HG03457 (cell line): ENCODE measurements at regions not wholly inside any gene's neighbourhood (a gene's known extent, or its start where the extent isn't known, plus 50 kb on each side); places are given as distances from the start of the nearest gene placed in this dataset.
"Not testable (repeated sequence)": the region's sequence is repeated elsewhere in the genome, so short reads cannot be mapped to it uniquely, and the experiment has no call there.

Experiments used
- ATAC-seq: cut with Tn5 transposase; IDR thresholded peaks from one replicate; pipeline ENCODE4 v1.9.1; 2021; ENCODE audit warnings: moderate number of reproducible peaks; ENCODE audit not compliant: unreplicated experiment

DNA sequence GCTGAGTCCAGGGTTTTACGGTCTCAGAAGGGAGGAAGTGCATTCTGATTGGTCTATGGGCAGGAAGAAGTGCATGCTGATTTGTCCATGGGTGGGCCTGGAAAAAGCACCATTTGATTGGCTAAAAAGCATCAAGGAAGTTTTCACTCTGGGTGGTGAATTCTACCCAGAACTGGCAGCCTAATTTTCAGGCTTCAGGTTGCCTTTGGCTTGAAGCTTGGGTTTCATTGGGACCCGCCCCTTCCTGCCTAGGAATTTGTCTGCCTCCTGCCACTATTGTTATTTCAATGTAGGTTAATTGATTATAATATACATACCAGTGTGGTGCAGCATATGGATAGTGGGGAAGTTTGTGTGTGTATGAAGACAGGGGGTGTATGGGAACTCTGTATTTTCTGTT is 1355.9 kb downstream of the SI start:
- ATAC-seq: no peak

DNA sequence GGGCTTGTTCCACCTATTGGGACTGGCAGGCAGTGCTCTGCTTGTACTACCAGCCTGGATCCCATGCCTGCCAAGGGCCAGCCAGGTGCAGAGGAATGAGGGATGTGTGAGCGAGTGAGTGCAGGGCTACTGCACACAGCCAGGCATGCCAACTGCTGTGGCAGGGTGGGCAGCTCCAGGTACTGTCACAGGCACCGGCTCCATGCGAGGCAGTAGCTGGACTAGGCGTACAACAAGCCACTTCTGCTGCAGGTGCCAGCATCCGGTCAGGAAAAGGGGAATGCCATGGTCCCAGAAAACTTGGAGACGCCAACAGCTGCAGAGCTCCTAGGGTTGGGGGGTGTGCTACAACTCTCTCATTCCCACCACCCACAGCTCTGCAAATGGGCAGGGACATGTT is 1356.7 kb downstream of the SI start:
- ATAC-seq: no peak

DNA sequence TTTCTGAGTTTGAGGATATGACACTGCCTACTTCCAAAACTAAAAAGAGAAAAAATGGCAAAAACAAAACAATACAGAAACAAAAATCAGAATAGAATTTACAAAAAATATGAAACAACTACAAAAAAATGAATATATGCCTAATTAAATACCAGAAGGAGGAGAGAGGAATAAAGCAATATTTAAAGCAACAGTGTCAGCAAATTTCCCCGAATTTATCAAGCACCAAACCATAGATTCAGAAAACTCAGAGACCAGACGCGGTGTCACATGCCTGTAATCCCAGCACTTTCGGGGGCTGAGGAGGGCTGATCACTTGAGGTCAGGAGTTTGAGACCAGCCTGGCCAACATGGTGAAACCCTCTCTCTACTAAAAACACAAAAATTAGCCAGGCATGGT is 1360.9 kb downstream of the SI start:
- ATAC-seq: no peak

DNA sequence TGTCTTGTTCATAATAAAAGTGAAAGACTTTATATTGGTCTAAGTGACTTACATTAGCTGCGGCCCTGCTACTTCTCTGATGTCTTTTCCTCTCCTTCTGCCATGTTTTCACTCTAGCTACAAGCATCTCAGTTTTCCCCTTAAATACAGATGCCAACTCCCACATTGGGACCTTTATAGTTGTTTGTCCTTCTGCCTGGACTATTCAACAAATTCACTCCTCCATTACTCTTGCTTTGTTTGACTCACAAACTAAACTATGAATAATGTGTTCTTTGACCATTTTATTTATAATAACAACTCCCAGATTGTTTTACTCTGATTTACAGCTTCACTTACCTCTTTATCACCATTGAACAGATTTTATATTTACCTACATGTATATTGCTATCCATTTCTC is 1369.9 kb downstream of the SI start:
- no peak for ATAC-seq

DNA sequence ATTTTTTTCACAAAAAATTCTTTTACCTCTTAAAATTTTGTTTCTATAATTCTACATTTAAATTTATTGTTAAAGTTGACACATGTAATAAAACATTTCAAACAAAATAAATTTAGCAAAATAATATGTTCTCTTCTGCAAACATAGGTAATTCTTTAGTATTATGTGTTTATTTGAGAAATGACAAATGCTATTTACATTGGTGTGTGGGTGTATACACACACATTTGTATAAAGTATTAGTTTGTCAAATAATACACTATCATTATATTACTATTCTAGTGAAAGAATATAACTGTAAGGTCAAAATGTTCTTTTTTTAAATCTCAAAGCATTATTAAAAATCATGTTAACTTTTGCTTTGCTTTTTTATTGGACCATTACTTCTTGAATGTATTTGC is 1370.6 kb downstream of the SI start:
- ATAC-seq: no peak

DNA sequence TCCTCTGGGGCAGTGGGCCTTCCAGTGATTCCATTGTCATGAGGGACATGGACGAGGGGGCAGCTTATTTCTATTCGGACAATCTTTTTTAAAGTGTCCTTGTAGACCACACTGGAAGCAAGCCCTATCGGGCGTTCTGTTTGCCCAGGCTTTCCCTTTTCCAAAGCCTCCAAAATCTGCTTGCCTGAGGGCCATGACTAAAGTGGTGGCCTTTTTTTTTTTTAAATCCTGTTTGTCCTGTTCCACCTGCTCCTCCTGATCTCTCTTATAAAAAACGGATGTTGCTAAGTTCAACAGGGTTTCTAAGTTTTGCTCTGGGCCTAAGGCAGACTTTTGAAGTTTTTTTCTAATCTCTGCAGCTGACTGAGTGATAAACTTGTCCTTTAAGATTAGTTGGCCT is 1380.1 kb downstream of the SI start:
- ATAC-seq: not testable (repeated sequence)

DNA sequence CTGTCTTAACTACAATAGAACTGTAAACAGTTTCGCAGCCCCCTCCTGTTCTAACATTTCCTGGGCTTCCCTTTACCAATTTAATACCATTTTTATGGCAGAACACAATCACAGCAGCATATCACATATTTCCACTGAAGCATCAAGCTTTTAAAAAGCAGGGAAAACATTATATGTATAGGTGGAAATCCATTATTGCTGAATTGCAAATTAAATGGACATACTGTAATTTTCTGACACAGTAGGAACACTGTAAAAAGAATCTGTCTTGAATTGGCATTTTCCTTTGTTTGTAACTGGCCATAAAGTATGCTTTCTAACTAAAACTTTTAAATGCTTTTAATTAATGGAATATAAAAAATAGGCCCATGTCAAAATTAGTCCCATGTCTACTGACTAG is 1385.8 kb downstream of the SI start:
- ATAC-seq: no peak

DNA sequence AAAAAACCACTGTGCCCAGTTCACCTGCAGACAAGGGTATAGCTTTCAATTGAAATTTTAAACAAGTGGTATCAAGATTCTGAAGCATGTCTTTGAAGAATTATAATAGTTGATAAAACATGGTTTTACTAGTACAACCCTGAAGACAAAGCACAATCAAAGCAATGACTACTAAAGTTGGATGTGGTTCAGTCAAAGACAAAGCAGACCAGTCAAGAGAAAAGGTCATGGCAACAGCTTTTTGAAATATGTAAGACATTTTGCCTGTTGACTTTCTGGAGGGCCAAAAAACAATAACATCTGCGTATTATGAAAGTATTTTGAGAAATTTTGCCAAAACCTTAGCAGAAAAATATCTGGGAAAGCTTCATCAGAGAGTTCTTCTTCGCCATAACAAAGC is 1393.6 kb downstream of the SI start:
- no peak for ATAC-seq

DNA sequence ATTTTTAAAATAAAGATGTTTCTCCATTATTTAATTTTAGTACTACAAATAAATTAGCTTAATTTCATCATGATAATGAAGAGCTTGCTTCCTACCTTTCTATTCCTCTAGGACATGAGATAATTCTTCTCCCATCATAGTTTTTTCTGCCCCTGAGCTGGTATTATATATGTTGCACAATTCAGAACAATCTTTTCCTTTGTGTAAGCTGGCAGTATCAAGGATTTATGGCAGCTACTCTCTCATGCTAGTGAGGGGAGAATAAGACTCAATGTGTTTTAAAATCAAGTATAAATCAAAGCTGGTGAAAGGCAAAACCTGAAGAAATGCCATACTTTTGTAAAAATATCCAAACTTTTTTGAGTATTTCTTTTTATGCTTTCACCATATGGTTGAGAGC is 1405.3 kb downstream of the SI start:
- no peak for ATAC-seq

DNA sequence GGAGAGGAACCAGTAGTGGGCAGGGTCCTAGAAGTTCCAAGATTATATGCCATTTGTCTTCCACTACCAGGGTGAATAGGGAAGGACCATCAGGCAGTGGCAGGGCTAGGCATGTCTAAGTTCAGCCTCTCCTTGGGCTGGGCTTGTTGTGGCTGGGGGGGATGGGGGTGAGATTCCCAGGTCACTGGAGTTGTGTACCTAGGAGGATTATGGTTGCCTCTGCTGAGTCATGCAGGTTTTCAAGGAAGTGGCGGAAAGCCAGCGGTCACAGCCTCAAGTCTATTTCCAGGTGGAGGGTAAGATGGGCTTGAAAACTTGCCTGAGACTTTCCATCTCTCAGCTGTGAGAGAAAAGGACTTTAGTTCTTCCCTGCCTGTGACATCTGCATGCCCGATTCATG is 1407.1 kb downstream of the SI start:
- ATAC-seq: no peak

DNA sequence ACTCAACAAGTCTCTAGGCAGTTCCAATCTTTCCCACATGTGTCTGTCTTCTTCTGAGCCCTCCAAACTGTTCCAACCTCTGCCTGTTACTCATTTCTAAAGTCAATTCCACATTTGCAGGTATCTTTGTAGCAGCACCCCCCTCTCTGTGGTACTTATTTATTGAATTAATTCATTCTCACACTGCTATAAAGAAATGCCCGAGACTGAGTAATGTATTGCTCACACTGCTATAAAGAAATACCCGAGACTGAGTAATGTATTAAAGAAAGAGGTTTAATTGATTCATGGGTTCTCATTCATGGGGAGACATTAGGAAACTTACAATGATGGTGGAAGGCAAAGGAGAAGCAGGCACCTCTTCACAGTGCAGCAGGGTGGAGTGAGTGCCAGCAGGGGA is 1413.8 kb downstream of the SI start:
- ATAC-seq: no peak

DNA sequence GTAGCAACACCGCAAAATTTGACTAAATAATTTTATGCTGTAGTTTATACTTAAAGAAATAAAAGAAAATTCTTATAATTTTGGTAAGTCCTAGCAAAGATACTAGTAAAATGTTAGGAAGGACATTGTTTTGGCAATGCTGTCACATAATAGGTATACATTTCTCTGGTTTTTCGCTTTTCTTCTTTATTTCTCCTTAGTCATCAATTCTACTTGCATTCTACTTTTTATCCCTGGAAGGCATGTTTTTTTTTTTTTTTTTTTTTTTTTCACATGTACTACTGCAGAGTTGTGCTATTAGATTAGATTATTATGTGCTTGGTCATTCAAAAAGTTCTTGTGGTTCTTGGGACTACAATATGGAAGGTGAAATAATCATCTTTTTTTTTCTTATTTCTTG is 1421.2 kb downstream of the SI start:
- no peak for ATAC-seq

DNA sequence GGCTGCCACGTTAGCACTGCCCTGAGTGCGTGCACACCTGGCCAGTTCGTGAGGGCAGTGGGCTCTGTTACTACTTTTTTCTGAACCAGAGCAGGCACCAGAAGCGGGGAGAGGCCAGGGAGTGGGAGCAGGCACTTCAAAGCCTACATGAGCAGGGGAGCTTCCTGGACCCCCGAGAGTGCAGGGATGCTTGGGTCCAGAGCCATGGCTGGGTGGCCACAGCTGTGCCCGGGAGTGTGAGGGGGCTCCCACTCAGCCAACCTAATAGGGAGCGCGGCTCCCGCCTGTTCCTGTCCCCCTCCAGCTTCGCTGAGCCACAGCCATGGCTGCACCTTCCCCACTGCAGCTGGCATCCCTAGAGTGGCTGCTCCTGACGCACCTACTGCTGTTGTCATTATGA is 1423.3 kb downstream of the SI start:
- ATAC-seq: no peak

DNA sequence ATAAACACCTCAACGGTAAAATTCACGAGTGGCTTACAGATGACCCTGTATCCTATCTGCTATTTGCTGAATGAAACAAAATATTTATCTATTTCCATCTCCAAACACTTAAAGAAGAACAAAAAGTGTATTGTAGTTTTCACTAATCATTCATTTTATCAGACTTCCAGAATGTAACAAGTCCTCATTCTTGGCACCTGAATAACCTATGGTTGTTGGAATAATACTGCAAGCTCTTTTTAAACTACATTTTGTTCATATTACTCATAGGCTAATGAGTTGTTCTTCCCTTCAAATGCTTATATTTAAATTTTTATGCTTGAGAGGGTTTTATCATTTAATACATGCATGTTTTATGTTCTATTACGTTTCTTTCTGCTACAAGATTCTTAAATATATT is 1434.1 kb downstream of the SI start:
- no peak for ATAC-seq

DNA sequence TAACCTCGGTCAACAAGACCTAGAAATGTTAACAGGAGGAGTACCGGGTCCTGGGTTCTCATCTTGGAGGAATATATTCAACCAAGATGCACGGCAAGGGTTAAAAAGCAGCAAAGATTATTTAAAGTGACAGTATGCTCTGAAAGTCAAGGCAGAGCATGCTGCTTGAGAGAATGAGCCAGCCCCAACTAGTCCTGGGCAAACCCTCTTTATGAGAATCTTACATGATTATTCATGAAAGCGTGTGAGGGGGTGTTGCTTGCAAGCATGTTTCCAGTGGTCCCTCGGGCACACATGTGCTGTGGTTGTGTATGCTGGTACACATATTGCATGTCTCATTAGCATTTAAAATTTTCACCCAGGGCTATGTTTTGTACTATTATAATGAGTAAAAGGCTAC is 1445.6 kb downstream of the SI start:
- ATAC-seq: no peak

DNA sequence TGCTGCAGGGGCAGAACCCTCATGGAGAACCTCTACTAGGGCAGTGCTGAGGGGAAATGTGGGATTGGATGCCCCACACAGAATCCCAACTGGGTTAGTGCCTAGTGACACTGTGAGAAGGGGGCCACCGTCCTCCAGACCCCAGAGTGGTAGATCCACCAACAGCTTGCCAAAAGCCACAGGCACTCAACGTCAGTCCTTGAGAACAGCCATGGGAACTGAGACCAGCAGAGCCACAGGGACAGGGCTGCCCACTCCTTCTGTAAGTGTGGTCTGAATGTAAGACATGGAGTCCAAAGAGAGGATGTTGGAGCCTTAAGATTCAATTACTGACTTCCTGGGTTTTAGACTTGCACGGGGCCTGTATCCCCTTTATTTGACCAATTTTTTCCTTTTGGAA is 1451.5 kb downstream of the SI start:
- no peak for ATAC-seq

DNA sequence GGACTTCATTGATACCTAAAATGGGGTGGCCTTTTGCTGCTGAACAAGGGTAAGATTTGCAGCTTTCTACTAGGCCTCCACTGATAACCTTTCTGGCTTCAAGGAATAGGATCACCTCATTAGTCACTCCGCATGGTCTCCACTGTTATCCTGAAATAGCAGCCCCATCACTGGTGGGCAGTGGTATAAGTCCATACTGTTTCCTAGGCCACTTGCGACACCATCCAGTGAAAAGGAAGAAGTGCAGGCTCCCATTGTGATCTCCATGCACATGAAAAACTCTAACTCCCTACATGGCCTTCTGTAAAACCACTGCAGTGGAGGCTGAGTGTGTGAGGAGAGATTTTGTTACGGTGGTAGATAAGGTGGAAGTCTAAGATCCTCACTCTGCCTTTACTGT is 1455.9 kb downstream of the SI start:
- ATAC-seq: no peak

DNA sequence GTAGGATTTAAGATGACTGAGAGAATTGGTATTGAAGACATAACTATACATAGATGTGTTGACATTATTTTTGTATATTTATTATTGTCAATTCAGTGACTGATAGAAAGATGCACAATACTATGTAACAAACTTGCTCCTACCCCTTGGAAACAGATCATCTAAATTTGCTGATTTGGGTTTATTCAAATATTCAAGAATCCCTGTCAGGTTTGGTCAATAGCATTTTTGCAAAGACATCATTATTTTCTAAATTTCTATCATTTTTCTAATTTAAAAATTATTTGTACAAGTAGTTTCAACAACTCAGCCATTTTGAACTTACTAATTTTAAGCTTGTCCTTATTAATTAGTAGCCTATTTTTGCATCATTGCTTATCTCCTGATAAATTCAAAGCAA is 1463.4 kb downstream of the SI start:
- no peak for ATAC-seq

DNA sequence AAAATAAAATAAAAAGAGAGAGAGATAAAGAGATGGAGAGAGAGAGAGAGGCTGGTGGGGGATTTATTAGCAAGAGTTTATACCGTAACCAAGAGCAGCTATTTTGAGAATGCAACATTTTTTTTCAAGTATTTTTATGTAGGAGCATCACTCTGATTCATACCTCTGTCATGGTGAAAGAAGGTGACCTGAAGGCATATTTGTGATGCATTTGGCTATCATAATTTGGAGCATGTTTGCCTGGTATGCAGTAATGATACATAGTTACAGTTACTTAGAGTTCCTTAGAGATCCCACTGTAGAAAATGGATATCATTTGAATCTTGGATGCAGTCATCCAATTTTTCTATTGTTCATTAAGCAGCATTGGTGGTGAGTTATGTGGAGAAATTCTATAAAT is 1472.4 kb downstream of the SI start:
- no peak for ATAC-seq

DNA sequence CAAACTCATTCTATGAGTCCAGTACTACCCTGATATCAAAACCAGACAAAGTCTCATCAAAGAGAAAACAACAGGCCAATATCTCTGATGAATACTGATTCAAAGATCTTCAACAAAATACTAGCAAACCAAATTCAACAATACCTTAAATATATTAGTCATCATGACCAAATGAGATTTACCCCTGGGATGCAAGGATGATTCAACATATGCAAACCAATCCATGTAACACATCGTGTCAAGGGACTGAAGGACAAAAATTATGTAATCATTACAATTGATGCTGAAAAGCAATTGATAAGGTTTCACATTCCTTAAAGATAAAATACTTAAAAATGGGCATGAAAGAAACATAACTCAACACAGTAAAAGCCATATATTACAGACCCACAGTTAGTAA is 1476.9 kb downstream of the SI start:
- no peak for ATAC-seq

DNA sequence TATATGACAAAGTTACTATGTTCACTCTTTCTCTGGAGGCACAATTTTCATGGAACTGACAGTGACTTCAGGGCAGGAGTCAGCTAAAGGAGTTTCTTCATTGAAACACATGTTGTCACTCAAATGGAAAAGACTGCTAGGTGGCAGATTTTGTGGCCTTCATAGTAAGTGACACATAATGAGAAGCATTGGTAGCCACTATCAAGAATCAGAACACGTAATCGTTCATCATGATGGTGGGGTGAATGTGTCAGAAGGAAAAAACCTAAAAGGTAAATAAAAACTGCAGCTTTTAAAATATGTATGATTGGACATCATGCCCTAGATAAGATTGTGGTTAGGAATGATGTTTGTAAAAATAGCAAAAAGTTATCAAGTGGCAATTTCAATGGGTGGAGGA is 1491.0 kb downstream of the SI start:
- ATAC-seq: no peak

DNA sequence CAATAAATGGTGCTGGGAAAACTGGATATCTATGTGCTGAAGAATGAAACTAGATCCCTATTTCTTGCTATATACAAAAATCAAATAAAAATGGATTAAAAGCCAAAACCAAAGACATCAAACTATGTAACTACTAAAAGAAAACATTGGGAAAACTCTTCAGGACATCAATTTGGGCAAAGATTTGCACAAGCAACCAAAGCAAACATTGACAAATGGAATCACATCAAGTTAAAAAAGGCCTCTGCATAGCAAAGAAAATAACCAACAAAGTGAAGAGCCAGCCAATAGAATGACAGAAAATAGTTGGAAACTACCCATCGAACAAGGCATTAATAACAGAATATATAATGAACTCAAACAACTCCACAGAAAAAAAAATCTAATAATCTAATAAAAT is 1495.3 kb downstream of the SI start:
- ATAC-seq: no peak

DNA sequence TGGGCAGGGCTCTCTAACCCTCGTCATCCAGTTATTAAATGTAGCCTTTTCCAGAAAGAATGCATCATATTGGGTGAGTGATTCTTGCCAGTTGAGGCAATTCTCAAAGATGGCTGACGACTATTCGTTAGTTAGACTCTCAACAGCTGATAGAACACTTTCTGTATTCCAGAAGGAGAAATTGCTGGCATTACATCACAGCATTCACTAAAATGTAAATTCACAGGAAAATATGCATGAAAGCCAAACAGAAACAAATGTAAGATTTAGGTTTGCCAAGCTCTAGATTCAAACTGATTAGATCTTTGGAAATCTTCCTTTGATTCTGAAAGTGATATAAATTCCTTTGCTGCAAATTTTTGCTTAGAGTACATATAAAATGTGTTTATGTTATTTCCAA is 1501.0 kb downstream of the SI start:
- no peak for ATAC-seq

DNA sequence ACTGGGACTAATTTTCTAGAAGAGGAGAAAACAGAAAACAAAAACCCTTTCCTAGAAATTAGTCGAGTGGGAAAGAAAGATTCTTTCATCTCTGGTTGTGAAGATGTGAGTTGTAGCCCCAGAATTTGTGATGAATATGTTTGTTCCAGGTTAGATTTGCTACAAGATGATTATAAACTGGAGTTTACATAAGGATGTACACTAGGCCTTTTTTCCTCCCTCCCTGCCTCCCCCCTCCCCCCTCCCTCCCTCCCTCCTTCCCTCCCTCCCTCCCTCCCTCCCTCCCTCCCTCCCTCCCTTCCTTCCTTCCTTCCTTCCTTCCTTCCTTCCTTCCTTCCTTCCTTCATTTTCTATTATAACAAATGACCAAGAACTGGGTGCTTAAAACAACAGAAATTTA is 1502.0 kb downstream of the SI start:
- no peak for ATAC-seq
